Lung (tissue), 11 donors: ENCODE measurements at regions not wholly inside any gene's neighbourhood (a gene's known extent, or its start where the extent isn't known, plus 50 kb on each side); places are given as distances from the start of the nearest gene placed in this dataset.
"Not testable (repeated sequence)": the region's sequence is repeated elsewhere in the genome, so short reads cannot be mapped to it uniquely, and the experiment has no call there.

ENCODE experiments used
- ATAC-seq: fragments of 200-7000 bp; cut with Tn5 transposase; one replicate; pipeline ENCODE4 v1.9.1; 2020; ENCODE audit warnings: moderate number of reproducible peaks; ENCODE audit not compliant: insufficient read depth, low FRiP score
- DNase-seq, 3 donors: peaks; one replicate each; pipeline ENCODE4 v3.0.0-alpha.2; 2013 to 2017
- H3K27ac ChIP-seq, 2 donors: one replicate each; pipeline ENCODE4 v1.5.1; 2013; ENCODE audit warnings: mild to moderate bottlenecking in 2 of 2, moderate library complexity in 2 of 2, control low read depth in 1 of 2, inconsistent platforms in 1 of 2, low read depth in 1 of 2, low read length in 1 of 2
- H3K27me3 ChIP-seq, 3 donors: one replicate each; pipeline ENCODE4 v1.5.1; 2013; ENCODE audit warnings: low read length in 2 of 3; ENCODE audit not compliant: control insufficient read depth in 3 of 3, insufficient read depth in 3 of 3
- H3K36me3 ChIP-seq, 4 donors: one replicate each; pipeline ENCODE4 v1.5.1; 2013; ENCODE audit warnings: low read length in 4 of 4, mild to moderate bottlenecking in 1 of 4, moderate library complexity in 1 of 4; ENCODE audit not compliant: control insufficient read depth in 4 of 4, insufficient read depth in 4 of 4
- H3K4me1 ChIP-seq, 5 donors: one replicate each; pipeline ENCODE4 v1.5.1; 2013; ENCODE audit warnings: low read length in 5 of 5, mild to moderate bottlenecking in 2 of 5, moderate library complexity in 1 of 5; ENCODE audit not compliant: control insufficient read depth in 5 of 5, insufficient read depth in 5 of 5
- H3K4me3 ChIP-seq: one replicate; pipeline ENCODE4 v1.5.1; 2013; ENCODE audit warnings: mild to moderate bottlenecking, control low read depth, moderate library complexity
- H3K9ac ChIP-seq, 2 donors: one replicate each; pipeline ENCODE4 v1.5.1; 2013; ENCODE audit warnings: low read length in 2 of 2, control low read depth in 1 of 2; ENCODE audit not compliant: insufficient read depth in 1 of 2
- H3K9me3 ChIP-seq, 4 donors: one replicate each; pipeline ENCODE4 v1.5.1; 2013; ENCODE audit warnings: low read length in 3 of 4, mild to moderate bottlenecking in 1 of 4, moderate library complexity in 1 of 4; ENCODE audit not compliant: control insufficient read depth in 4 of 4, insufficient read depth in 3 of 4
- WGBS, 2 donors: extraction: QIAGEN DNeasy Blood & Tissue Kit; methylation state at CpG; one replicate each; pipeline ENCODE4 v1.1.7; 2013; 5-methylcytosine and 5-hydroxymethylcytosine counted together
- TF ChIP-seq, protein P1 (sequence below): IDR thresholded peaks from 2 replicates; pipeline ENCODE4 v1.5.1; 2012; ENCODE audit warnings: mild to moderate bottlenecking; ENCODE audit errors: control extremely low read depth, extremely low read depth
- donor health status: control.
- donor health status: control.
- donor health status: Bipolar disorder and iron deficiency.
- donor health status: healthy.
- donor health status: DM: yes; HTN: yes; CAD: no.

DNA sequence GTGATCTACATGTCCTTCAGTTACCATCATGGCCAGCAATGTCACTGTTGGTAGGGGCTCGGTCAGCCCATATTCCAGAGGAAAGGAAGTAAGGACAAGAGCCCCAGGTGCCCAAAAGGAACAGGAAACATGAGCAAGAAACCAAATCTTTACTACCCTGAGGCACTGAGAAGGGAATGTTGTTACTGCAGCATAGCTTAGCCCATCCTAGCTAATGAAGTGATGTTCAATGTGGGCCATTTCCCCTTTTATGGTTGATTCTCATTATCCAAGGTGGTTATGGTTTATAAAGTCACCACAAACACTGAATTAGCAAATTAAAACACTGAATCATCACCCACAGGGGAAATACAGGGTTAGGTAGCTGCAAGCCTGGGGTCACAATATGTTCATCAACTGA, 88.4 kb upstream of the C10orf90 start:
- WGBS, 2 donors: 91 to 95% methylated on average over 1 of the region's 1 CpG
- Histone ChIP-seq H3K27ac (no peak overlapping the region), H3K4me3 (no peak overlapping the region), H3K9me3 (peaks cover 0 to 3% (median 0%) of the 10 kb centered on the region in 4 donors), H3K27me3 (no peaks in the 10 kb centered on the region), H3K4me1 (no peaks in the 10 kb centered on the region), H3K36me3 (no peaks in the 10 kb centered on the region), H3K9ac (no peak overlapping the region)
- no peak for DNase-seq
- TF ChIP-seq, protein P1, sequence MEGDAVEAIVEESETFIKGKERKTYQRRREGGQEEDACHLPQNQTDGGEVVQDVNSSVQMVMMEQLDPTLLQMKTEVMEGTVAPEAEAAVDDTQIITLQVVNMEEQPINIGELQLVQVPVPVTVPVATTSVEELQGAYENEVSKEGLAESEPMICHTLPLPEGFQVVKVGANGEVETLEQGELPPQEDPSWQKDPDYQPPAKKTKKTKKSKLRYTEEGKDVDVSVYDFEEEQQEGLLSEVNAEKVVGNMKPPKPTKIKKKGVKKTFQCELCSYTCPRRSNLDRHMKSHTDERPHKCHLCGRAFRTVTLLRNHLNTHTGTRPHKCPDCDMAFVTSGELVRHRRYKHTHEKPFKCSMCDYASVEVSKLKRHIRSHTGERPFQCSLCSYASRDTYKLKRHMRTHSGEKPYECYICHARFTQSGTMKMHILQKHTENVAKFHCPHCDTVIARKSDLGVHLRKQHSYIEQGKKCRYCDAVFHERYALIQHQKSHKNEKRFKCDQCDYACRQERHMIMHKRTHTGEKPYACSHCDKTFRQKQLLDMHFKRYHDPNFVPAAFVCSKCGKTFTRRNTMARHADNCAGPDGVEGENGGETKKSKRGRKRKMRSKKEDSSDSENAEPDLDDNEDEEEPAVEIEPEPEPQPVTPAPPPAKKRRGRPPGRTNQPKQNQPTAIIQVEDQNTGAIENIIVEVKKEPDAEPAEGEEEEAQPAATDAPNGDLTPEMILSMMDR: no peak
- no peak for ATAC-seq

DNA sequence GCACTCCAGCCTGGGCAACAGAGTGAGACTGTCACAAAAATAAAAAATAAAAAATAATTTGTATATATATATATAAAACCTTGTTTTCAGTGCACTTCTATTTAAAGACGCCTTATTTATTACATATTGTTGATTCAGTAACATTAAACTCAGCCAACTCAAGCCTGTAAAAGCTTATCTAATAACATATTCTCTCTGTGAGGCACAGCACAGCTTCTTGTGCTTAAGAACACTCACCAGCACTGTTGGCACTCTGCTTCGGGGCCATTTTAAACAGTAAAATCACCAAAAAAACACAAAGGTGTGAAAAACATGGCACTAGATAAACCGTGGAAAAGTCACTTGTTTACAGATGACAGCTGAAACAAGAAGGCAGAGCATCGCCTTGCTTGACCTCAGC, 89.0 kb upstream of the C10orf90 start:
- ATAC-seq (no peak), DNase-seq (no peak)
- no peak overlapping the region for H3K4me3 ChIP-seq
- no peaks in the 10 kb centered on the region for H3K36me3 ChIP-seq
- H3K27ac ChIP-seq: no peak overlapping the region
- H3K4me1 ChIP-seq: no peaks in the 10 kb centered on the region
- no peaks in the 10 kb centered on the region for H3K27me3 ChIP-seq
- WGBS, 2 donors: 56 to 77% methylated on average over 4 of the region's 4 CpGs
- peaks cover 0 to 3% (median 0%) of the 10 kb centered on the region in 4 donors for H3K9me3 ChIP-seq
- TF ChIP-seq, protein P1: no peak
- H3K9ac ChIP-seq: no peak overlapping the region

DNA sequence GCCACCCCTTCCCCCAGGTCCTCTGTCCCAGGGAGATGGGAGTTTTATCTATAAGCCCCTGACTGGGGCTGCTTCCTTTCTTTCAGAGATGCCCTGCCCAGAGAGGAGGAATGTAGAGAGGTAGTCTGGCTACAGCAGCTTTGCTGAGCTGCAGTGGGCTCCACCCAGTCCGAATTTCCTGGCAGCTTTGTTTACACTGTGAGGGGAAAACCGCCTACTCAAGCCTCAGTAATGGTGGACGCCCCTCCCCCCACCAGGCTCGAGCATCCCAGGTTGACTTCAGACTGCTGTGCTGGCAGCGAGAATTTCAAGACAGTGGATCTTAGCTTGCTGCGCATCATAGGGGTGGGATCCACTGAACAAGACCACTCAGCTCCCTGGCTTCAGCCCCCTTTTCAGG, 96.2 kb upstream of the C10orf90 start:
- H3K4me1 ChIP-seq, H3K9me3 ChIP-seq, DNase-seq, H3K9ac ChIP-seq, ATAC-seq, H3K27ac ChIP-seq, H3K36me3 ChIP-seq, H3K27me3 ChIP-seq, H3K4me3 ChIP-seq: not testable (repeated sequence)
- WGBS, 2 donors: 42 to 64% methylated on average over 6 of the region's 6 CpGs

DNA sequence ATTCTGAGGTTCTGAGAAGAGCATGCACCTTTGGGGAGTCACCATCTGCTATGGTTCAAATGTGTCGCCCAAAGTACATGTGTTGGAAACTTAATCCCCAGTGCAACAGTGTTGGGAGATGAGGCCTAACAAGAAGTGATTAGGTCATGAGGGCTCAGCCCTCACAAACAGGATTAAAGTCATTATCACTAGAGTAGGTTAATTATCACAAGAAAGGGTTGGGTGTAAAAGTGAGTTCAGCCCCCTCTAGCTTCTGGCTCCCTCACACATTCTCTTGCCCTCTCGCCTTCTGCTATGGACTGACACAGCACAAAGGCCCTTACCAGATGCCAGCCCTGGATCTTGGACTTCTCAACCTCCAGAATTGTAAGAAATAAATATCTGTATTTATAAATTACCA, 100.3 kb upstream of the C10orf90 start:
- Histone ChIP-seq H3K4me1 (no peaks in the 10 kb centered on the region), H3K9me3 (peaks cover 0 to under 1% (median 0%) of the 10 kb centered on the region in 4 donors), H3K27me3 (no peaks in the 10 kb centered on the region), H3K36me3 (no peaks in the 10 kb centered on the region), H3K4me3 (no peak overlapping the region), H3K9ac (no peak overlapping the region), H3K27ac (no peak overlapping the region)
- ATAC-seq (no peak), DNase-seq (no peak)
- 95 to 100% methylated on average over 2 of the region's 2 CpGs for WGBS, 2 donors
- TF ChIP-seq, protein P1: no peak
